ENCODE measurements at regions not wholly inside any gene's neighbourhood (a gene's known extent, or its start where the extent isn't known, plus 50 kb on each side); places are given as distances from the start of the nearest gene placed in this dataset.

DNA sequence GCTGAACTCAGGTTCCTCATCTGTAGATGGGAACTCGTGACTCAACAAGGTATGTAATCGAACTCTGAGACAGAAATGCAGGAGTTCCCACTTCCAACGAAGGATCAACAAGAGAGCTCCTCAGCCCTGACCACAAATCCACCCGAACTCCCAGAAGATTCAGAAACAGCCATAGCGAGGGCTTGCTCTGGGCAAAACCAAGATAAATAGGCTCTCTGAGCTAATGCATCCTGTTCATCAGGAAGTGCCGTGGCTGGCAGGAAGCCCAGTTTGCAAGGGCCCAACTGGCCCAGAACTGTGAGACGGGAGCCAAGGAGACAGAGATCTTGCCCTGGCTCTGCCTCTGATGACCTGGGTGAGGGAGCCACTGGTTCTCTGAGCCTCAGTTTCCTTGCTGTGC lies 141.7 kb upstream of the PFKP start:
- H3K79me2 ChIP-seq (ENCODE audit: insufficient read depth, low read length), result no peaks in the 10 kb centered on the region
- no peak overlapping the region for H3K18ac ChIP-seq (ENCODE audit: insufficient read length, low read depth, low read length)
- WGBS (ENCODE audit: extremely low coverage, insufficient read length, low lambda C conversion rate), result no CpG with 5 or more reads among the region's 7 CpGs
- H4K20me1 ChIP-seq (ENCODE audit: control insufficient read depth, insufficient read depth, insufficient read length), result no peaks in the 10 kb centered on the region
- H3K27ac ChIP-seq (ENCODE audit: insufficient read length, low read depth, low read length), result no peak overlapping the region
- no peak for TF ChIP-seq CTCF (conservative IDR thresholded peaks at IDR 0.05)
- no peaks in the 10 kb centered on the region for H3K79me1 ChIP-seq (ENCODE audit: insufficient read depth, low read depth, low read length, poor library complexity, severe bottlenecking)
- no peaks in the 10 kb centered on the region for H3K27me3 ChIP-seq (ENCODE audit: insufficient read depth, low read length)
- H3K56ac ChIP-seq (ENCODE audit: insufficient read length, low read depth, low read length), result no peak overlapping the region
- Mint-ChIP-seq H3K4me3 (no peak overlapping the region), H3K36me3 (ENCODE audit: insufficient read depth in 1 of 3, low read depth in 3 of 3) (peaks cover 0 to 5% (median 0%) of the 10 kb centered on the region in 3 experiments; a peak in 1 of 7 replicates), H3K9me3 (peaks cover 4 to 5% of the 10 kb centered on the region in 2 experiments; a peak in 3 of 5 replicates), H3K4me1 (peaks cover 21 to 26% of the 10 kb centered on the region in 2 experiments), H3K27ac (no peak overlapping the region), H3K27me3 (ENCODE audit: low read depth) (peaks cover 4% of the 10 kb centered on the region)
- H2BK15ac ChIP-seq (ENCODE audit: low read depth, low read length), result no peak overlapping the region
- no peak overlapping the region for H3K9ac ChIP-seq (ENCODE audit: extremely low read depth, insufficient read length, low read length)
- no peak overlapping the region for H3K4ac ChIP-seq (ENCODE audit: low read depth, low read length)
- no peak for DNase-seq
- no peak overlapping the region for H3K4me2 ChIP-seq (ENCODE audit: insufficient read depth, insufficient read length, low read length)
- H3K23me2 ChIP-seq (ENCODE audit: insufficient read length, low read depth, low read length, poor library complexity, severe bottlenecking), result no peaks in the 10 kb centered on the region
- no peak overlapping the region for H2AK5ac ChIP-seq (ENCODE audit: insufficient read length, low read length)
- no peak overlapping the region for H3K23ac ChIP-seq (ENCODE audit: insufficient read length, low read depth, low read length)
- no peak overlapping the region for H3T11ph ChIP-seq (ENCODE audit: low read length)
- H4K8ac ChIP-seq (replicated peaks; ENCODE audit: insufficient read length, low read depth, low read length), result no peak overlapping the region
- no peaks in the 10 kb centered on the region for H3K9me3 ChIP-seq (ENCODE audit: control insufficient read depth, low read depth, low read length)
- no peak overlapping the region for H3K14ac ChIP-seq (ENCODE audit: insufficient read depth, low read length)
- peaks cover 2% of the 10 kb centered on the region; the same call in 1 of the 2 replicates for H3K4me1 ChIP-seq (ENCODE audit: insufficient read depth, low read length)
- no peak overlapping the region for H2AFZ ChIP-seq (ENCODE audit: low read length)
- no peak overlapping the region for H2BK20ac ChIP-seq (ENCODE audit: low read depth, low read length, poor library complexity, severe bottlenecking)
- no peak overlapping the region for H4K5ac ChIP-seq (ENCODE audit: insufficient read length, low read depth, low read length)
- H2BK12ac ChIP-seq (ENCODE audit: insufficient read length, low read depth, low read length), result no peak overlapping the region
- H2BK5ac ChIP-seq (ENCODE audit: insufficient read length, low read length), result no peak overlapping the region
- no peak overlapping the region for H4K91ac ChIP-seq (ENCODE audit: insufficient read length, low read depth, low read length)
- no peak overlapping the region for H2BK120ac ChIP-seq (ENCODE audit: low read depth, low read length, poor library complexity, severe bottlenecking)
